ENCODE measurements at regions not wholly inside any gene's neighbourhood (a gene's known extent, or its start where the extent isn't known, plus 50 kb on each side); places are given as distances from the start of the nearest gene placed in this dataset.

- TF ChIP-seq ZBTB33 (IDR thresholded peaks at IDR 0.05; ENCODE audit: extremely low read depth, insufficient replicate concordance, low read length) (no peak), EZH2phosphoT487 (IDR thresholded peaks at IDR 0.05; ENCODE audit: borderline replicate concordance) (no peak), ZNF274 (IDR thresholded peaks at IDR 0.05; ENCODE audit: low read depth, low read length) (no peak), RAD21 (IDR thresholded peaks at IDR 0.05; ENCODE audit: low read depth) (no peak), YY1 (IDR thresholded peaks at IDR 0.05; ENCODE audit: extremely low read depth, insufficient replicate concordance, low read depth, low read length) (no peak), EGR1 (IDR thresholded peaks at IDR 0.05; ENCODE audit: low read depth) (no peak), POLR2AphosphoS5 (IDR thresholded peaks at IDR 0.05; ENCODE audit: low read depth, low read length) (no peak), EZH2 (IDR thresholded peaks at IDR 0.05) (no peak)
- TF ChIP-seq, protein P1, sequence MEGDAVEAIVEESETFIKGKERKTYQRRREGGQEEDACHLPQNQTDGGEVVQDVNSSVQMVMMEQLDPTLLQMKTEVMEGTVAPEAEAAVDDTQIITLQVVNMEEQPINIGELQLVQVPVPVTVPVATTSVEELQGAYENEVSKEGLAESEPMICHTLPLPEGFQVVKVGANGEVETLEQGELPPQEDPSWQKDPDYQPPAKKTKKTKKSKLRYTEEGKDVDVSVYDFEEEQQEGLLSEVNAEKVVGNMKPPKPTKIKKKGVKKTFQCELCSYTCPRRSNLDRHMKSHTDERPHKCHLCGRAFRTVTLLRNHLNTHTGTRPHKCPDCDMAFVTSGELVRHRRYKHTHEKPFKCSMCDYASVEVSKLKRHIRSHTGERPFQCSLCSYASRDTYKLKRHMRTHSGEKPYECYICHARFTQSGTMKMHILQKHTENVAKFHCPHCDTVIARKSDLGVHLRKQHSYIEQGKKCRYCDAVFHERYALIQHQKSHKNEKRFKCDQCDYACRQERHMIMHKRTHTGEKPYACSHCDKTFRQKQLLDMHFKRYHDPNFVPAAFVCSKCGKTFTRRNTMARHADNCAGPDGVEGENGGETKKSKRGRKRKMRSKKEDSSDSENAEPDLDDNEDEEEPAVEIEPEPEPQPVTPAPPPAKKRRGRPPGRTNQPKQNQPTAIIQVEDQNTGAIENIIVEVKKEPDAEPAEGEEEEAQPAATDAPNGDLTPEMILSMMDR (IDR thresholded peaks at IDR 0.05 in 2 of 3, conservative IDR thresholded peaks at IDR 0.05 in 1 of 3; ENCODE audit: borderline replicate concordance in 1 of 3, insufficient read depth in 1 of 3, low read depth in 2 of 3, low read length in 2 of 3) = no peak
These were observed 157.4 kb downstream of the ACTL8 start (continued) for GRCh38 chr1:17912491-17912890.

Data from HCT116 (cell line).